ENCODE measurements at regions not wholly inside any gene's neighbourhood (a gene's known extent, or its start where the extent isn't known, plus 50 kb on each side); places are given as distances from the start of the nearest gene placed in this dataset.

DNA sequence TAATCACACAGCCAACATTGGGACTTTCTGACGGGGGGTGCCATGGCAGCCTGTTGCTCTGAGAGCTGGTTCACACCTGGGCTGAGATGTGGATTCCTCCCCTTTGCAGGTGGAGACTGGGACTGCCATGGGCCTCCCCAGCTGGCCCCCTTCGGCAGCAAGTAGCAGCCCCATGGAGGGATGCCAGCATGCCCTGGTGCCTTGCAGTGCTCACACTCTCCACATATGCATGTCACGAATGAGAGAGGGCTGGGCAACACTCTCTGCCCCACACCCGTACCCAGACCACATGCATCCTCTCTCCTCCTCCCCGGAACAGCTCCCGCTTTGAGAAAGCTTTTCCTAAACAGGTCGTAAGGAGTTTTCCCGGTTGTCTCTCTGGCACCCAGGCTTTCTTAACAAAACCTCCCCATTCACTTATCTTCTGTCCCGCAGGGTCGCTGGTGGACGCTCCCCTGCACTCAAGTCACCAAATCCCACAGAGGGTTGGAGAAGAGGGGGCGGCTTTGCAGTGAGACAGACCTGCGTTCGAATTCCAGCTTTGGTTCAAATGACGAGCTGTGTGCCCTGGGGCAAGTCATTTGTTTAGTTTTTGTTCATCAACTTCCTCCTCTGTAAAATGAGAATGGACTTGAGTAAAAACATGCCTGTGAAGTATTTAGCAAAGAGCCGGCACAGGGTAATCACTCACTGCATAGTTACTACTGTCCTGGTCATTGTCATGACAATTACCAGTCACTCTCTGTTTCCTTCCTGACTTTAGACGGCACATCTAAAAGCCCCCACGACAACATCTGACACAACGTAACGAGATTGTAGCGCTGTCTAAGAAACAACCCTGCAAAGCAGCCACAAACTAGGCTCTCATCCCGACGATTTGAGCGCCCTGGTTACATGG is 231.3 kb upstream of the B3GAT1 start (continued):
- TF ChIP-seq RELA (CRISPR knock-in tag; IDR thresholded peaks at IDR 0.05; ENCODE audit: borderline replicate concordance): no peak
- no peak for TF ChIP-seq SMAD4 (CRISPR knock-in tag; IDR thresholded peaks at IDR 0.05)

DNA sequence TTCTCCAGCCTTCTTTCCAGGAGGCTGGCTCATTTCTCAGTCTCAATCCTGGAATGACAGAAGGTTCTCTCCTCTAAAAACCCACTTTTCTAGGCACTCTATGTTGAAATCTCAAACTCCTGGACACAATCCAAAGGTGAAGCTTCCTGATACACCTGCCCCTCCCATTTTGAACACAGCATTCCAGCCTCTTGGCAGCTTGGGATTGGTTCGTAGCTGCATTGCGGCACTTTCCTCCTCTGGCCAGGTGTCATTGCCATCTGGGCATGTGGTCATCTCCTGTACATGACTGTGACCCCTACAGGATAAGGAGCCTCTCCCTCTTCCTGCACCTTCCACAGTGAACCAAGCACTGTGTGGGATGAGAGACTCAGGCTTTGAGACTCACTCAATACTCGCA is 230.2 kb upstream of the B3GAT1 start:
- H3K4me1 Mint-ChIP-seq: peaks cover 28% of the 10 kb centered on the region
- CTCF ChIA-PET: no interaction called here
- DNase-seq (ENCODE audit: low spot score): no peak
- TF ChIP-seq, protein P1, sequence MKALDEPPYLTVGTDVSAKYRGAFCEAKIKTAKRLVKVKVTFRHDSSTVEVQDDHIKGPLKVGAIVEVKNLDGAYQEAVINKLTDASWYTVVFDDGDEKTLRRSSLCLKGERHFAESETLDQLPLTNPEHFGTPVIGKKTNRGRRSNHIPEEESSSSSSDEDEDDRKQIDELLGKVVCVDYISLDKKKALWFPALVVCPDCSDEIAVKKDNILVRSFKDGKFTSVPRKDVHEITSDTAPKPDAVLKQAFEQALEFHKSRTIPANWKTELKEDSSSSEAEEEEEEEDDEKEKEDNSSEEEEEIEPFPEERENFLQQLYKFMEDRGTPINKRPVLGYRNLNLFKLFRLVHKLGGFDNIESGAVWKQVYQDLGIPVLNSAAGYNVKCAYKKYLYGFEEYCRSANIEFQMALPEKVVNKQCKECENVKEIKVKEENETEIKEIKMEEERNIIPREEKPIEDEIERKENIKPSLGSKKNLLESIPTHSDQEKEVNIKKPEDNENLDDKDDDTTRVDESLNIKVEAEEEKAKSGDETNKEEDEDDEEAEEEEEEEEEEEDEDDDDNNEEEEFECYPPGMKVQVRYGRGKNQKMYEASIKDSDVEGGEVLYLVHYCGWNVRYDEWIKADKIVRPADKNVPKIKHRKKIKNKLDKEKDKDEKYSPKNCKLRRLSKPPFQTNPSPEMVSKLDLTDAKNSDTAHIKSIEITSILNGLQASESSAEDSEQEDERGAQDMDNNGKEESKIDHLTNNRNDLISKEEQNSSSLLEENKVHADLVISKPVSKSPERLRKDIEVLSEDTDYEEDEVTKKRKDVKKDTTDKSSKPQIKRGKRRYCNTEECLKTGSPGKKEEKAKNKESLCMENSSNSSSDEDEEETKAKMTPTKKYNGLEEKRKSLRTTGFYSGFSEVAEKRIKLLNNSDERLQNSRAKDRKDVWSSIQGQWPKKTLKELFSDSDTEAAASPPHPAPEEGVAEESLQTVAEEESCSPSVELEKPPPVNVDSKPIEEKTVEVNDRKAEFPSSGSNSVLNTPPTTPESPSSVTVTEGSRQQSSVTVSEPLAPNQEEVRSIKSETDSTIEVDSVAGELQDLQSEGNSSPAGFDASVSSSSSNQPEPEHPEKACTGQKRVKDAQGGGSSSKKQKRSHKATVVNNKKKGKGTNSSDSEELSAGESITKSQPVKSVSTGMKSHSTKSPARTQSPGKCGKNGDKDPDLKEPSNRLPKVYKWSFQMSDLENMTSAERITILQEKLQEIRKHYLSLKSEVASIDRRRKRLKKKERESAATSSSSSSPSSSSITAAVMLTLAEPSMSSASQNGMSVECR (CRISPR knock-in tag; IDR thresholded peaks at IDR 0.05; ENCODE audit: borderline replicate concordance): no peak
- TF ChIP-seq, protein P2, sequence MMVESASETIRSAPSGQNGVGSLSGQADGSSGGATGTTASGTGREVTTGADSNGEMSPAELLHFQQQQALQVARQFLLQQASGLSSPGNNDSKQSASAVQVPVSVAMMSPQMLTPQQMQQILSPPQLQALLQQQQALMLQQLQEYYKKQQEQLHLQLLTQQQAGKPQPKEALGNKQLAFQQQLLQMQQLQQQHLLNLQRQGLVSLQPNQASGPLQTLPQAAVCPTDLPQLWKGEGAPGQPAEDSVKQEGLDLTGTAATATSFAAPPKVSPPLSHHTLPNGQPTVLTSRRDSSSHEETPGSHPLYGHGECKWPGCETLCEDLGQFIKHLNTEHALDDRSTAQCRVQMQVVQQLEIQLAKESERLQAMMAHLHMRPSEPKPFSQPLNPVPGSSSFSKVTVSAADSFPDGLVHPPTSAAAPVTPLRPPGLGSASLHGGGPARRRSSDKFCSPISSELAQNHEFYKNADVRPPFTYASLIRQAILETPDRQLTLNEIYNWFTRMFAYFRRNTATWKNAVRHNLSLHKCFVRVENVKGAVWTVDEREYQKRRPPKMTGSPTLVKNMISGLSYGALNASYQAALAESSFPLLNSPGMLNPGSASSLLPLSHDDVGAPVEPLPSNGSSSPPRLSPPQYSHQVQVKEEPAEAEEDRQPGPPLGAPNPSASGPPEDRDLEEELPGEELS (CRISPR knock-in tag; IDR thresholded peaks at IDR 0.05): no peak
- TF ChIP-seq ATF3 (CRISPR knock-in tag; conservative IDR thresholded peaks at IDR 0.05) (no peak), ZNF263 (CRISPR knock-in tag; IDR thresholded peaks at IDR 0.05; ENCODE audit: low read depth) (no peak), ZNF219 (CRISPR knock-in tag; IDR thresholded peaks at IDR 0.05; ENCODE audit: borderline replicate concordance) (no peak), SOX15 (CRISPR knock-in tag; IDR thresholded peaks at IDR 0.05) (no peak), NFATC4 (CRISPR knock-in tag; IDR thresholded peaks at IDR 0.05) (no peak), NR1H2 (CRISPR knock-in tag; IDR thresholded peaks at IDR 0.05) (no peak), ZNF425 (CRISPR knock-in tag; conservative IDR thresholded peaks at IDR 0.05) (no peak), ESRRA (CRISPR knock-in tag; IDR thresholded peaks at IDR 0.05; ENCODE audit: borderline replicate concordance) (no peak), ZNF416 (CRISPR knock-in tag; IDR thresholded peaks at IDR 0.05) (no peak)
- TF ChIP-seq, protein P3, sequence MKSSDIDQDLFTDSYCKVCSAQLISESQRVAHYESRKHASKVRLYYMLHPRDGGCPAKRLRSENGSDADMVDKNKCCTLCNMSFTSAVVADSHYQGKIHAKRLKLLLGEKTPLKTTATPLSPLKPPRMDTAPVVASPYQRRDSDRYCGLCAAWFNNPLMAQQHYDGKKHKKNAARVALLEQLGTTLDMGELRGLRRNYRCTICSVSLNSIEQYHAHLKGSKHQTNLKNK (CRISPR knock-in tag; IDR thresholded peaks at IDR 0.05): no peak
- TF ChIP-seq, protein P4, sequence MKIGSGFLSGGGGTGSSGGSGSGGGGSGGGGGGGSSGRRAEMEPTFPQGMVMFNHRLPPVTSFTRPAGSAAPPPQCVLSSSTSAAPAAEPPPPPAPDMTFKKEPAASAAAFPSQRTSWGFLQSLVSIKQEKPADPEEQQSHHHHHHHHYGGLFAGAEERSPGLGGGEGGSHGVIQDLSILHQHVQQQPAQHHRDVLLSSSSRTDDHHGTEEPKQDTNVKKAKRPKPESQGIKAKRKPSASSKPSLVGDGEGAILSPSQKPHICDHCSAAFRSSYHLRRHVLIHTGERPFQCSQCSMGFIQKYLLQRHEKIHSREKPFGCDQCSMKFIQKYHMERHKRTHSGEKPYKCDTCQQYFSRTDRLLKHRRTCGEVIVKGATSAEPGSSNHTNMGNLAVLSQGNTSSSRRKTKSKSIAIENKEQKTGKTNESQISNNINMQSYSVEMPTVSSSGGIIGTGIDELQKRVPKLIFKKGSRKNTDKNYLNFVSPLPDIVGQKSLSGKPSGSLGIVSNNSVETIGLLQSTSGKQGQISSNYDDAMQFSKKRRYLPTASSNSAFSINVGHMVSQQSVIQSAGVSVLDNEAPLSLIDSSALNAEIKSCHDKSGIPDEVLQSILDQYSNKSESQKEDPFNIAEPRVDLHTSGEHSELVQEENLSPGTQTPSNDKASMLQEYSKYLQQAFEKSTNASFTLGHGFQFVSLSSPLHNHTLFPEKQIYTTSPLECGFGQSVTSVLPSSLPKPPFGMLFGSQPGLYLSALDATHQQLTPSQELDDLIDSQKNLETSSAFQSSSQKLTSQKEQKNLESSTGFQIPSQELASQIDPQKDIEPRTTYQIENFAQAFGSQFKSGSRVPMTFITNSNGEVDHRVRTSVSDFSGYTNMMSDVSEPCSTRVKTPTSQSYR (CRISPR knock-in tag; IDR thresholded peaks at IDR 0.05): no peak
- TF ChIP-seq, protein P5, sequence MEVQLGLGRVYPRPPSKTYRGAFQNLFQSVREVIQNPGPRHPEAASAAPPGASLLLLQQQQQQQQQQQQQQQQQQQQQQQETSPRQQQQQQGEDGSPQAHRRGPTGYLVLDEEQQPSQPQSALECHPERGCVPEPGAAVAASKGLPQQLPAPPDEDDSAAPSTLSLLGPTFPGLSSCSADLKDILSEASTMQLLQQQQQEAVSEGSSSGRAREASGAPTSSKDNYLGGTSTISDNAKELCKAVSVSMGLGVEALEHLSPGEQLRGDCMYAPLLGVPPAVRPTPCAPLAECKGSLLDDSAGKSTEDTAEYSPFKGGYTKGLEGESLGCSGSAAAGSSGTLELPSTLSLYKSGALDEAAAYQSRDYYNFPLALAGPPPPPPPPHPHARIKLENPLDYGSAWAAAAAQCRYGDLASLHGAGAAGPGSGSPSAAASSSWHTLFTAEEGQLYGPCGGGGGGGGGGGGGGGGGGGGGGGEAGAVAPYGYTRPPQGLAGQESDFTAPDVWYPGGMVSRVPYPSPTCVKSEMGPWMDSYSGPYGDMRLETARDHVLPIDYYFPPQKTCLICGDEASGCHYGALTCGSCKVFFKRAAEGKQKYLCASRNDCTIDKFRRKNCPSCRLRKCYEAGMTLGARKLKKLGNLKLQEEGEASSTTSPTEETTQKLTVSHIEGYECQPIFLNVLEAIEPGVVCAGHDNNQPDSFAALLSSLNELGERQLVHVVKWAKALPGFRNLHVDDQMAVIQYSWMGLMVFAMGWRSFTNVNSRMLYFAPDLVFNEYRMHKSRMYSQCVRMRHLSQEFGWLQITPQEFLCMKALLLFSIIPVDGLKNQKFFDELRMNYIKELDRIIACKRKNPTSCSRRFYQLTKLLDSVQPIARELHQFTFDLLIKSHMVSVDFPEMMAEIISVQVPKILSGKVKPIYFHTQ (CRISPR knock-in tag; IDR thresholded peaks at IDR 0.05): no peak
- TF ChIP-seq, protein P6, sequence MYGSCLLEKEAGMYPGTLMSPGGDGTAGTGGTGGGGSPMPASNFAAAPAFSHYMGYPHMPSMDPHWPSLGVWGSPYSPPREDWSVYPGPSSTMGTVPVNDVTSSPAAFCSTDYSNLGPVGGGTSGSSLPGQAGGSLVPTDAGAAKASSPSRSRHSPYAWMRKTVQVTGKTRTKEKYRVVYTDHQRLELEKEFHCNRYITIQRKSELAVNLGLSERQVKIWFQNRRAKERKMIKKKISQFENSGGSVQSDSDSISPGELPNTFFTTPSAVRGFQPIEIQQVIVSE (CRISPR knock-in tag; IDR thresholded peaks at IDR 0.05; ENCODE audit: borderline replicate concordance): no peak
- TF ChIP-seq, protein P7, sequence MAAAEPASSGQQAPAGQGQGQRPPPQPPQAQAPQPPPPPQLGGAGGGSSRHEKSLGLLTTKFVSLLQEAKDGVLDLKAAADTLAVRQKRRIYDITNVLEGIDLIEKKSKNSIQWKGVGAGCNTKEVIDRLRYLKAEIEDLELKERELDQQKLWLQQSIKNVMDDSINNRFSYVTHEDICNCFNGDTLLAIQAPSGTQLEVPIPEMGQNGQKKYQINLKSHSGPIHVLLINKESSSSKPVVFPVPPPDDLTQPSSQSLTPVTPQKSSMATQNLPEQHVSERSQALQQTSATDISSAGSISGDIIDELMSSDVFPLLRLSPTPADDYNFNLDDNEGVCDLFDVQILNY (CRISPR knock-in tag; IDR thresholded peaks at IDR 0.05): no peak

More for the DNA sequence above, 230.2 kb upstream of the B3GAT1 start:
- Mint-ChIP-seq H3K4me3 (no peak overlapping the region), H3K36me3 (no peaks in the 10 kb centered on the region), H3K9me3 (no peaks in the 10 kb centered on the region), H3K27ac (no peak overlapping the region), H3K27me3 (ENCODE audit: low read depth) (peaks cover 14% of the 10 kb centered on the region)
- POLR2A ChIA-PET: no interaction called here
- no peak for ATAC-seq

Data from WTC11 (cell line).